ENCODE measurements at regions not wholly inside any gene's neighbourhood (a gene's known extent, or its start where the extent isn't known, plus 50 kb on each side); places are given as distances from the start of the nearest gene placed in this dataset.

DNA sequence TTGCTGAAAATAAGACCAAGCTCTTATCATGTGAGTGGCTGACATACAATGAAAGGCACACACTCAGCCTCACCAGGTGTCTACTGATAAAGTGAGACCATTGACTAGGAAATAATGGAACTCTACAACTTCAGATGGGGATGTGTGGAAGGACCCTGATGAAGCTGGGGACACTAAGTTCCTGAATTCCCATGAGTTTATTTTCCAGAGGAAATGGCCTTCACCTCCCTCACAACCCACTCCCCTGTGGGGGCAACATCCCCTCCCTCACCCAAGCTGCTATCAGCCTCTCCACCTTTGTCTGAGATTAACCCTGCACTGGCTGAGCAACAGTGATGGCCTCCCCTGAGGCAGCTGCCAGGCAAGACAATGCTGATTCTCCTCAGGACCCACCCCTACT lies 55.2 kb upstream of the SMARCAD1 start:
- no peaks in the 10 kb centered on the region for H3K79me2 ChIP-seq (replicated peaks; ENCODE audit: insufficient read depth)
- H3K9me2 ChIP-seq (ENCODE audit: insufficient read depth), result 0 out of 2 replicates have a peak, but pooled peaks cover 8% of the 10 kb centered on the region
- DNase-seq (ENCODE audit: low spot score) (no peak), ATAC-seq (no peak)
- H3K9me3 Mint-ChIP-seq, result peaks cover 4% of the 10 kb centered on the region; the same call in 2 of the 3 replicates
- peaks cover 7% of the 10 kb centered on the region; the same call in 2 of the 3 replicates for H3K36me3 Mint-ChIP-seq (ENCODE audit: low read depth)
- no peak overlapping the region for H3K4me3 Mint-ChIP-seq
- no peak overlapping the region for H3K27ac Mint-ChIP-seq
- H4K20me1 ChIP-seq (replicated peaks; ENCODE audit: insufficient read depth), result no peaks in the 10 kb centered on the region
- H3K4me2 ChIP-seq, result no peak overlapping the region
- H3F3A ChIP-seq (replicated peaks; ENCODE audit: low read depth), result no peaks in the 10 kb centered on the region
- H3K36me3 ChIP-seq (ENCODE audit: insufficient read depth), result no peaks in the 10 kb centered on the region
- no peak overlapping the region for H2AFZ ChIP-seq
- peaks cover 11% of the 10 kb centered on the region; the same call in 2 of the 3 replicates for H3K4me1 Mint-ChIP-seq
- no peak overlapping the region for H3K4me3 ChIP-seq
- peaks cover 8% of the 10 kb centered on the region for H3K4me1 ChIP-seq (ENCODE audit: insufficient read depth)
- H3K27me3 ChIP-seq (ENCODE audit: insufficient read depth), result no peaks in the 10 kb centered on the region
- H3K27me3 Mint-ChIP-seq (ENCODE audit: insufficient read depth, low read depth, poor library complexity), result peaks cover 5% of the 10 kb centered on the region
- TF ChIP-seq EZH2 (IDR thresholded peaks at IDR 0.05; ENCODE audit: low read depth, unreplicated experiment) (no peak), POLR2AphosphoS5 (IDR thresholded peaks at IDR 0.05; ENCODE audit: low read depth) (no peak), ZNF331 (CRISPR knock-in tag; IDR thresholded peaks at IDR 0.05; ENCODE audit: low read depth) (no peak), ZNF114 (CRISPR knock-in tag; IDR thresholded peaks at IDR 0.05) (no peak), STAT1 (IDR thresholded peaks at IDR 0.05; ENCODE audit: unreplicated experiment) (no peak), NANOG (IDR thresholded peaks at IDR 0.05; ENCODE audit: borderline replicate concordance) (no peak), EZH2phosphoT487 (IDR thresholded peaks at IDR 0.05; ENCODE audit: unreplicated experiment) (no peak), CREB1 (CRISPR knock-in tag; IDR thresholded peaks at IDR 0.05; ENCODE audit: low read depth) (no peak), JUNB (IDR thresholded peaks at IDR 0.05; ENCODE audit: unreplicated experiment) (no peak)
- TF ChIP-seq, protein P1, sequence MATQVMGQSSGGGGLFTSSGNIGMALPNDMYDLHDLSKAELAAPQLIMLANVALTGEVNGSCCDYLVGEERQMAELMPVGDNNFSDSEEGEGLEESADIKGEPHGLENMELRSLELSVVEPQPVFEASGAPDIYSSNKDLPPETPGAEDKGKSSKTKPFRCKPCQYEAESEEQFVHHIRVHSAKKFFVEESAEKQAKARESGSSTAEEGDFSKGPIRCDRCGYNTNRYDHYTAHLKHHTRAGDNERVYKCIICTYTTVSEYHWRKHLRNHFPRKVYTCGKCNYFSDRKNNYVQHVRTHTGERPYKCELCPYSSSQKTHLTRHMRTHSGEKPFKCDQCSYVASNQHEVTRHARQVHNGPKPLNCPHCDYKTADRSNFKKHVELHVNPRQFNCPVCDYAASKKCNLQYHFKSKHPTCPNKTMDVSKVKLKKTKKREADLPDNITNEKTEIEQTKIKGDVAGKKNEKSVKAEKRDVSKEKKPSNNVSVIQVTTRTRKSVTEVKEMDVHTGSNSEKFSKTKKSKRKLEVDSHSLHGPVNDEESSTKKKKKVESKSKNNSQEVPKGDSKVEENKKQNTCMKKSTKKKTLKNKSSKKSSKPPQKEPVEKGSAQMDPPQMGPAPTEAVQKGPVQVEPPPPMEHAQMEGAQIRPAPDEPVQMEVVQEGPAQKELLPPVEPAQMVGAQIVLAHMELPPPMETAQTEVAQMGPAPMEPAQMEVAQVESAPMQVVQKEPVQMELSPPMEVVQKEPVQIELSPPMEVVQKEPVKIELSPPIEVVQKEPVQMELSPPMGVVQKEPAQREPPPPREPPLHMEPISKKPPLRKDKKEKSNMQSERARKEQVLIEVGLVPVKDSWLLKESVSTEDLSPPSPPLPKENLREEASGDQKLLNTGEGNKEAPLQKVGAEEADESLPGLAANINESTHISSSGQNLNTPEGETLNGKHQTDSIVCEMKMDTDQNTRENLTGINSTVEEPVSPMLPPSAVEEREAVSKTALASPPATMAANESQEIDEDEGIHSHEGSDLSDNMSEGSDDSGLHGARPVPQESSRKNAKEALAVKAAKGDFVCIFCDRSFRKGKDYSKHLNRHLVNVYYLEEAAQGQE (IDR thresholded peaks at IDR 0.05; ENCODE audit: unreplicated experiment), result no peak
- TF ChIP-seq, protein P2, sequence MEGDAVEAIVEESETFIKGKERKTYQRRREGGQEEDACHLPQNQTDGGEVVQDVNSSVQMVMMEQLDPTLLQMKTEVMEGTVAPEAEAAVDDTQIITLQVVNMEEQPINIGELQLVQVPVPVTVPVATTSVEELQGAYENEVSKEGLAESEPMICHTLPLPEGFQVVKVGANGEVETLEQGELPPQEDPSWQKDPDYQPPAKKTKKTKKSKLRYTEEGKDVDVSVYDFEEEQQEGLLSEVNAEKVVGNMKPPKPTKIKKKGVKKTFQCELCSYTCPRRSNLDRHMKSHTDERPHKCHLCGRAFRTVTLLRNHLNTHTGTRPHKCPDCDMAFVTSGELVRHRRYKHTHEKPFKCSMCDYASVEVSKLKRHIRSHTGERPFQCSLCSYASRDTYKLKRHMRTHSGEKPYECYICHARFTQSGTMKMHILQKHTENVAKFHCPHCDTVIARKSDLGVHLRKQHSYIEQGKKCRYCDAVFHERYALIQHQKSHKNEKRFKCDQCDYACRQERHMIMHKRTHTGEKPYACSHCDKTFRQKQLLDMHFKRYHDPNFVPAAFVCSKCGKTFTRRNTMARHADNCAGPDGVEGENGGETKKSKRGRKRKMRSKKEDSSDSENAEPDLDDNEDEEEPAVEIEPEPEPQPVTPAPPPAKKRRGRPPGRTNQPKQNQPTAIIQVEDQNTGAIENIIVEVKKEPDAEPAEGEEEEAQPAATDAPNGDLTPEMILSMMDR (conservative IDR thresholded peaks at IDR 0.05; ENCODE audit: low read depth in 2 of 2), result no peak
- TF ChIP-seq, protein P3, sequence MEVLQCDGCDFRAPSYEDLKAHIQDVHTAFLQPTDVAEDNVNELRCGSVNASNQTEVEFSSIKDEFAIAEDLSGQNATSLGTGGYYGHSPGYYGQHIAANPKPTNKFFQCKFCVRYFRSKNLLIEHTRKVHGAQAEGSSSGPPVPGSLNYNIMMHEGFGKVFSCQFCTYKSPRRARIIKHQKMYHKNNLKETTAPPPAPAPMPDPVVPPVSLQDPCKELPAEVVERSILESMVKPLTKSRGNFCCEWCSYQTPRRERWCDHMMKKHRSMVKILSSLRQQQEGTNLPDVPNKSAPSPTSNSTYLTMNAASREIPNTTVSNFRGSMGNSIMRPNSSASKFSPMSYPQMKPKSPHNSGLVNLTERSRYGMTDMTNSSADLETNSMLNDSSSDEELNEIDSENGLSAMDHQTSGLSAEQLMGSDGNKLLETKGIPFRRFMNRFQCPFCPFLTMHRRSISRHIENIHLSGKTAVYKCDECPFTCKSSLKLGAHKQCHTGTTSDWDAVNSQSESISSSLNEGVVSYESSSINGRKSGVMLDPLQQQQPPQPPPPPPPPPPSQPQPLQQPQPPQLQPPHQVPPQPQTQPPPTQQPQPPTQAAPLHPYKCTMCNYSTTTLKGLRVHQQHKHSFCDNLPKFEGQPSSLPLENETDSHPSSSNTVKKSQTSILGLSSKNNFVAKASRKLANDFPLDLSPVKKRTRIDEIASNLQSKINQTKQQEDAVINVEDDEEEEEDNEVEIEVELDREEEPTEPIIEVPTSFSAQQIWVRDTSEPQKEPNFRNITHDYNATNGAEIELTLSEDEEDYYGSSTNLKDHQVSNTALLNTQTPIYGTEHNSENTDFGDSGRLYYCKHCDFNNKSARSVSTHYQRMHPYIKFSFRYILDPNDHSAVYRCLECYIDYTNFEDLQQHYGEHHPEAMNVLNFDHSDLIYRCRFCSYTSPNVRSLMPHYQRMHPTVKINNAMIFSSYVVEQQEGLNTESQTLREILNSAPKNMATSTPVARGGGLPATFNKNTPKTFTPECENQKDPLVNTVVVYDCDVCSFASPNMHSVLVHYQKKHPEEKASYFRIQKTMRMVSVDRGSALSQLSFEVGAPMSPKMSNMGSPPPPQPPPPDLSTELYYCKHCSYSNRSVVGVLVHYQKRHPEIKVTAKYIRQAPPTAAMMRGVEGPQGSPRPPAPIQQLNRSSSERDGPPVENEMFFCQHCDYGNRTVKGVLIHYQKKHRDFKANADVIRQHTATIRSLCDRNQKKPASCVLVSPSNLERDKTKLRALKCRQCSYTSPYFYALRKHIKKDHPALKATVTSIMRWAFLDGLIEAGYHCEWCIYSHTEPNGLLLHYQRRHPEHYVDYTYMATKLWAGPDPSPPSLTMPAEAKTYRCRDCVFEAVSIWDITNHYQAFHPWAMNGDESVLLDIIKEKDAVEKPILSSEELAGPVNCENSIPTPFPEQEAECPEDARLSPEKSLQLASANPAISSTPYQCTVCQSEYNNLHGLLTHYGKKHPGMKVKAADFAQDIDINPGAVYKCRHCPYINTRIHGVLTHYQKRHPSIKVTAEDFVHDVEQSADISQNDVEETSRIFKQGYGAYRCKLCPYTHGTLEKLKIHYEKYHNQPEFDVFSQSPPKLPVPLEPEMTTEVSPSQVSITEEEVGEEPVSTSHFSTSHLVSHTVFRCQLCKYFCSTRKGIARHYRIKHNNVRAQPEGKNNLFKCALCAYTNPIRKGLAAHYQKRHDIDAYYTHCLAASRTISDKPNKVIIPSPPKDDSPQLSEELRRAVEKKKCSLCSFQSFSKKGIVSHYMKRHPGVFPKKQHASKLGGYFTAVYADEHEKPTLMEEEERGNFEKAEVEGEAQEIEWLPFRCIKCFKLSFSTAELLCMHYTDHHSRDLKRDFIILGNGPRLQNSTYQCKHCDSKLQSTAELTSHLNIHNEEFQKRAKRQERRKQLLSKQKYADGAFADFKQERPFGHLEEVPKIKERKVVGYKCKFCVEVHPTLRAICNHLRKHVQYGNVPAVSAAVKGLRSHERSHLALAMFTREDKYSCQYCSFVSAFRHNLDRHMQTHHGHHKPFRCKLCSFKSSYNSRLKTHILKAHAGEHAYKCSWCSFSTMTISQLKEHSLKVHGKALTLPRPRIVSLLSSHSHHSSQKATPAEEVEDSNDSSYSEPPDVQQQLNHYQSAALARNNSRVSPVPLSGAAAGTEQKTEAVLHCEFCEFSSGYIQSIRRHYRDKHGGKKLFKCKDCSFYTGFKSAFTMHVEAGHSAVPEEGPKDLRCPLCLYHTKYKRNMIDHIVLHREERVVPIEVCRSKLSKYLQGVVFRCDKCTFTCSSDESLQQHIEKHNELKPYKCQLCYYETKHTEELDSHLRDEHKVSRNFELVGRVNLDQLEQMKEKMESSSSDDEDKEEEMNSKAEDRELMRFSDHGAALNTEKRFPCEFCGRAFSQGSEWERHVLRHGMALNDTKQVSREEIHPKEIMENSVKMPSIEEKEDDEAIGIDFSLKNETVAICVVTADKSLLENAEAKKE (CRISPR knock-in tag; IDR thresholded peaks at IDR 0.05), result no peak
- TF ChIP-seq, protein P4, sequence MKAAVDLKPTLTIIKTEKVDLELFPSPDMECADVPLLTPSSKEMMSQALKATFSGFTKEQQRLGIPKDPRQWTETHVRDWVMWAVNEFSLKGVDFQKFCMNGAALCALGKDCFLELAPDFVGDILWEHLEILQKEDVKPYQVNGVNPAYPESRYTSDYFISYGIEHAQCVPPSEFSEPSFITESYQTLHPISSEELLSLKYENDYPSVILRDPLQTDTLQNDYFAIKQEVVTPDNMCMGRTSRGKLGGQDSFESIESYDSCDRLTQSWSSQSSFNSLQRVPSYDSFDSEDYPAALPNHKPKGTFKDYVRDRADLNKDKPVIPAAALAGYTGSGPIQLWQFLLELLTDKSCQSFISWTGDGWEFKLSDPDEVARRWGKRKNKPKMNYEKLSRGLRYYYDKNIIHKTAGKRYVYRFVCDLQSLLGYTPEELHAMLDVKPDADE (IDR thresholded peaks at IDR 0.05), result no peak
- no peak overlapping the region for H3K27ac ChIP-seq (ENCODE audit: low read depth)

Data from GM23338 (cell line).